Heart right ventricle (tissue), 16 donors: ENCODE measurements at regions not wholly inside any gene's neighbourhood (a gene's known extent, or its start where the extent isn't known, plus 50 kb on each side); places are given as distances from the start of the nearest gene placed in this dataset.

Experiments
- ATAC-seq, 8 donors: fragments of 200-7000 bp; cut with Tn5 transposase; one replicate each; pipeline ENCODE4 v1.9.1; 2020; ENCODE audit warnings: mild to moderate bottlenecking in 8 of 8, moderate library complexity in 8 of 8, moderate number of reproducible peaks in 1 of 8
- DNase-seq, 2 donors: peaks; one replicate each; pipeline ENCODE4 v3.0.0-alpha.2; 2020
- H3K27ac ChIP-seq, 10 donors: fragments of 200-600 bp; sonication (generic) in 2 of 10; one replicate each; pipeline versions ENCODE4 v1.5.0 to v1.8.0; 2020 to 2022; ENCODE audit warnings: mild to moderate bottlenecking in 3 of 10
- H3K27me3 ChIP-seq, 7 donors: fragments of 200-600 bp; one replicate each; pipeline ENCODE4 v1.8.0; 2021 to 2022; ENCODE audit warnings: mild to moderate bottlenecking in 2 of 7
- H3K36me3 ChIP-seq, 9 donors: fragments of 200-600 bp; sonication (generic) in 1 of 9; one replicate each; pipeline versions ENCODE4 v1.5.0 to v1.8.0; 2020 to 2022; ENCODE audit warnings: mild to moderate bottlenecking in 2 of 9
- H3K4me1 ChIP-seq, 9 donors: fragments of 200-600 bp; sonication (generic) in 1 of 9; one replicate each; pipeline versions ENCODE4 v1.5.0 to v1.8.0; 2020 to 2022; ENCODE audit warnings: mild to moderate bottlenecking in 4 of 9
- H3K4me3 ChIP-seq, 10 donors: fragments of 200-600 bp; sonication (generic) in 2 of 10; one replicate each; pipeline versions ENCODE4 v1.5.0 to v1.8.0; 2020 to 2022; ENCODE audit warnings: mild to moderate bottlenecking in 7 of 10, moderate library complexity in 2 of 10
- H3K9me3 ChIP-seq, 11 donors: fragments of 200-600 bp in 10 of 11; sonication (generic) in 2 of 11; one replicate each; pipeline versions ENCODE4 v1.5.0 to v1.8.0; 2013 to 2022; ENCODE audit warnings: mild to moderate bottlenecking in 2 of 11, control low read depth in 1 of 11, moderate library complexity in 1 of 11
- WGBS, 2 donors: extraction: QIAGEN DNeasy Blood & Tissue Kit; methylation state at CpG; one replicate each; pipeline ENCODE4 v1.1.7; 2013; ENCODE audit warnings: inconsistent platforms in 1 of 2; 5-methylcytosine and 5-hydroxymethylcytosine counted together
- intact Hi-C, 10 donors: fragments of 100-400 bp; cut with DNase I; formaldehyde crosslinking; loops; one replicate each; pipeline versions ENCODE4 v1.11.1 to v1.14.2; 2022
- TF ChIP-seq, protein P1 (sequence below), 9 donors: fragments of 200-600 bp; sonication (generic) in 2 of 9; IDR thresholded peaks; one replicate each; pipeline versions ENCODE4 v1.5.0 to v1.8.0; 2021 to 2022; ENCODE audit warnings: antibody characterized with exemption in 9 of 9, mild to moderate bottlenecking in 5 of 9, moderate library complexity in 1 of 9
- donor health status: Arrhythmogenic right ventricular cardiomyopathy.
- donor health status: ischemic (EF 13 %, LVEDD 7.1; RV severe dilation, severe dysfunction).
- donor health status: healthy with polysubstance abuse.
- donor health status: DM: no; HTN: yes; CAD: no.
- donor health status: DM: no; HTN: no; CAD: no.
- donor health status: ischemic (EF 25% LVEDD 6.9; RV normal size, moderate dysfunction).
- donor health status: ischemic (EF 25% LVEDD 5.7; RV mildly dilated, moderate dysfunction).
- donor health status: healthy.
- donor health status: DM: yes; HTN: yes; CAD: no.
- donor health status: Ischemic cardiomyopathy.
- donor health status: ischemic (EF 35%, LVEDD 5.7; RV mildly dilated, moderate dysfunction).
- donor health status: nonischemic (EF 11% LVEDD 7.7; RV severe dilation, severe dysfunction).
- donor health status: DM: yes; HTN: yes; CAD: no.
- donor health status: PGD.
- donor health status: ischemic (EF 29% LVEDD 5.4; RV normal size, mild dysfunction).
- donor health status: nonischemic (EF 23%, LVEDD 6.1; RV moderate dilation, normal function).

DNA sequence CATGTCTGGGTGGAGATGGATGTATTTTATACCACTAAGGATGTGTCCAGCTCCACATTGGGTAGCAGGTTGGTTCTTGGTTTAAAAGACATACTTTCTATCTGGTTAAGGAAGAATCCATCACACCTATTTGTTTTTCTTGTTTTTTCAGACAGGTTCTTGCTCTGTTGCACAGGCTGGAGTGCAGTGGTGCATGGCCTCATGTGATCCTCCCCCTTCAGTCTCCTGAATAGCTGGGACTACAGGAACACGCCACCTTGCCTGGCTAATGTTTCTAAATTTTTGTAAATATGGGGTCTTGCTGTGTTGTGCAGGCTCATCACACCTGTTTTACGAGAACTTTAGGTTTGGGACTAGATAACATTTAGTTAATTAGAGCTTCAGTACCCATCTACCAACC lies 80.2 kb upstream of the PRNP start:
- no peak for ATAC-seq
- H3K4me3 ChIP-seq: no peak overlapping the region

DNA sequence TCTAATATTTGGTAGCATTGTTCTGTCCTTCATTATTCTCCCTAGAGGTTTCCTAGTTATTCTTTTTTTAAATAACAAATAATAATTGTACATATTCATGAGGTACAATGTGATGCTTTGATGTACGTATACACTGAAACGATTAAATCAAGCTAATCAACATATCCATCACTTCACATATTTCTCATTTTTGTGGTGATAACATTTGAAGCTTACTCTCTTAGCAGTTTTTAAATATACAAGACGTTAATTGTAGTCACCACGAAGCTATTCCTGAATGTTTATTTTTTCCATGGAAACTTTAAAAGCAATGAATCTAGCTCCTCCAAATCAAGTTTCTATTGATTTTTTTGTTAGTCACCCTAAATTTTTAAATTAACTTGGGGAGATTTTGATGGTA lies 81.1 kb upstream of the PRNP start:
- ATAC-seq (no peak), DNase-seq (no peak)
- intact Hi-C loops: loop anchor here in 9 of 10 donors (5.0 to 10.0 kb wide), 6 partner anchors 117 to 500 kb away; partner anchors contain the start of gene PRND (in 2 of the 9)
- no peaks in the 10 kb centered on the region for H3K9me3 ChIP-seq
- H3K36me3 ChIP-seq: no peaks in the 10 kb centered on the region
- H3K27me3 ChIP-seq: peaks cover 0 to 28% (median 0%) of the 10 kb centered on the region in 7 donors
- H3K27ac ChIP-seq: no peak overlapping the region
- peaks cover 0 to 27% (median 6%) of the 10 kb centered on the region in 9 donors for H3K4me1 ChIP-seq
- no peak overlapping the region for H3K4me3 ChIP-seq
- WGBS, 2 donors: 71 to 78% methylated on average over 4 of the region's 4 CpGs
- TF ChIP-seq, protein P1, sequence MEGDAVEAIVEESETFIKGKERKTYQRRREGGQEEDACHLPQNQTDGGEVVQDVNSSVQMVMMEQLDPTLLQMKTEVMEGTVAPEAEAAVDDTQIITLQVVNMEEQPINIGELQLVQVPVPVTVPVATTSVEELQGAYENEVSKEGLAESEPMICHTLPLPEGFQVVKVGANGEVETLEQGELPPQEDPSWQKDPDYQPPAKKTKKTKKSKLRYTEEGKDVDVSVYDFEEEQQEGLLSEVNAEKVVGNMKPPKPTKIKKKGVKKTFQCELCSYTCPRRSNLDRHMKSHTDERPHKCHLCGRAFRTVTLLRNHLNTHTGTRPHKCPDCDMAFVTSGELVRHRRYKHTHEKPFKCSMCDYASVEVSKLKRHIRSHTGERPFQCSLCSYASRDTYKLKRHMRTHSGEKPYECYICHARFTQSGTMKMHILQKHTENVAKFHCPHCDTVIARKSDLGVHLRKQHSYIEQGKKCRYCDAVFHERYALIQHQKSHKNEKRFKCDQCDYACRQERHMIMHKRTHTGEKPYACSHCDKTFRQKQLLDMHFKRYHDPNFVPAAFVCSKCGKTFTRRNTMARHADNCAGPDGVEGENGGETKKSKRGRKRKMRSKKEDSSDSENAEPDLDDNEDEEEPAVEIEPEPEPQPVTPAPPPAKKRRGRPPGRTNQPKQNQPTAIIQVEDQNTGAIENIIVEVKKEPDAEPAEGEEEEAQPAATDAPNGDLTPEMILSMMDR (IDR thresholded peaks at IDR 0.05): no peak

More for the DNA sequence above, 80.2 kb upstream of the PRNP start:
- TF ChIP-seq, protein P1 (IDR thresholded peaks at IDR 0.05): no peak
- H3K27me3 ChIP-seq: peaks cover 0 to 22% (median 0%) of the 10 kb centered on the region in 7 donors
- H3K9me3 ChIP-seq: no peaks in the 10 kb centered on the region
- 87 to 91% methylated on average over 2 of the region's 2 CpGs for WGBS, 2 donors
- no peaks in the 10 kb centered on the region for H3K36me3 ChIP-seq
- peaks cover 0 to 27% (median 6%) of the 10 kb centered on the region in 9 donors for H3K4me1 ChIP-seq
- H3K27ac ChIP-seq: no peak overlapping the region
- intact Hi-C loops: loop anchor here (1.0 to 10.0 kb wide), 8 partner anchors 114 to 499 kb away; partner anchors contain the start of gene PRND (in 4 of the 10)
- DNase-seq: no peak

DNA sequence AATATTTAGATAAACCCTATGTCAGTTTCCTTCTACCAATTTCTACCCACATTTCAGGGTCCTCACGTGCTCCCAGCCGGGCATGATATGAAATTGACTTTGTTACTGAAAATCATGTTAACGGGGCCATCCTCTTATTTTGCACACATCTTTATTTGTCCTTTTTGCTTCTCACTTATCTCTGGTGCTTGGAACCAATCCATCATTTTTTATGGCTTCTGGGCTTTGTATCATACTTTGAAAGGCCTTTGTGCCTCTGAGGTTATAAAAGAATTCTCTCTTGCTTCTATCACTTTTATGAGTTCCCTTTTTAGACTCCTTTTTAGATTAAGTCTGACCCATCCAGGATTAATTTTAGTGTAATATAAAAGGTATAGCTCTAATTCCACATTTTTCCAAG lies 81.7 kb upstream of the PRNP start:
- H3K4me1 ChIP-seq: peaks cover 0 to 27% (median 6%) of the 10 kb centered on the region in 9 donors

DNA sequence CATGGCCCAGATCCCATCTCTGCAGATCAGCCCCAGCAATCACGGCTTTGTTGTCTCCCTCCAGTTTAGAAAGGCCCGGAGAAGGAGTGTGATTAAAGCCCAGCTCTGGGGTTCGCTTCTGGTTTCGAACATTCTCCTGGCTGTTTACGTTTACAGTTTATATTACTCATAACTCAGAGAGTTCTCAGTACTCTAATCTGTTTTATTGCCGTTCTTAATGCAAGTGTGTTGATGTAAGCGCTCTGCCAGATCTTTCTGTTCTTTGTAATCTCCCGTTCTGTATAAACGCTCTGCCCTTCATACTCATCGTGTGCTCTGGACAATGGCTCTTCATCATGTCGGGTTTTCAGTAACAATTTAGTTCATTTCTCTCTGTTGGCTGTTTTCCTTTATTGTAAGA lies 82.5 kb upstream of the PRNP start:
- TF ChIP-seq, protein P1 (IDR thresholded peaks at IDR 0.05): no peak

More for the DNA sequence above, 81.7 kb upstream of the PRNP start:
- DNase-seq (no peak), ATAC-seq (no peak)
- H3K27me3 ChIP-seq: peaks cover 0 to 29% (median 0%) of the 10 kb centered on the region in 7 donors
- intact Hi-C loops: loop anchor here in 5 of 10 donors (10.0 kb wide), 2 partner anchors 350 to 500 kb away; no protein-coding TSS in a partner anchor
- H3K9me3 ChIP-seq: no peaks in the 10 kb centered on the region
- 79% methylated on average over 3 of the region's 3 CpGs for WGBS, 2 donors
- no peaks in the 10 kb centered on the region for H3K36me3 ChIP-seq
- no peak overlapping the region for H3K4me3 ChIP-seq
- no peak overlapping the region for H3K27ac ChIP-seq
- TF ChIP-seq, protein P1 (IDR thresholded peaks at IDR 0.05): no peak

More for the DNA sequence above, 82.5 kb upstream of the PRNP start:
- Histone ChIP-seq H3K27me3 (peaks cover 0 to 34% (median 0%) of the 10 kb centered on the region in 7 donors), H3K4me3 (no peak overlapping the region), H3K36me3 (no peaks in the 10 kb centered on the region), H3K4me1 (peaks cover 0 to 27% (median 6%) of the 10 kb centered on the region in 9 donors), H3K9me3 (no peaks in the 10 kb centered on the region), H3K27ac (peak overlapping the region in 1 of 10 donors; percentile 4)
- ATAC-seq (no peak), DNase-seq (no peak)
- intact Hi-C loops: loop anchor here in 5 of 10 donors (10.0 kb wide), 2 partner anchors 351 to 501 kb away; no protein-coding TSS in a partner anchor
- 60 to 63% methylated on average over 11 of the region's 11 CpGs for WGBS, 2 donors
